ENCODE measurements at regions not wholly inside any gene's neighbourhood (a gene's known extent, or its start where the extent isn't known, plus 50 kb on each side); places are given as distances from the start of the nearest gene placed in this dataset.

DNA sequence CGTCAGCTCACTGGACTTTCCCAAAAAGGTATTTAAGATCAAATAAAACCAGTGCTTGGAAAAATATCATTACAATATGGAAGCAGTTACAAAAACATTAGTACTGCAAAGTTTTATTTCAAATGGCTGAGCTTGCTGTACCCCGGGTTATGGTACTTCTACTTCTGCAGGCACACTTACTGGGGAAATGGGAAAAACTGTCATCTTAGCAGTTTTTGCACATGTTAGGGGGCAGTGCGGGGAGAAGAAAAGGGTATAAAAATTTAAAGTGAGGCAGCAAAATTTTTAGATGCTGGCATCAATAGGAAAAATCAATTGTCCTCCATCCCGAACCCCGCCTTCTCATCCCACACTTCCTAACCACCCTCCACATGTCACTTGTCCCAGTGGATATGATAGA, 133.4 kb downstream of the ATG4C start:
- DNase-seq (ENCODE audit: extremely low read depth, low read depth, low spot score), result no peak

DNA sequence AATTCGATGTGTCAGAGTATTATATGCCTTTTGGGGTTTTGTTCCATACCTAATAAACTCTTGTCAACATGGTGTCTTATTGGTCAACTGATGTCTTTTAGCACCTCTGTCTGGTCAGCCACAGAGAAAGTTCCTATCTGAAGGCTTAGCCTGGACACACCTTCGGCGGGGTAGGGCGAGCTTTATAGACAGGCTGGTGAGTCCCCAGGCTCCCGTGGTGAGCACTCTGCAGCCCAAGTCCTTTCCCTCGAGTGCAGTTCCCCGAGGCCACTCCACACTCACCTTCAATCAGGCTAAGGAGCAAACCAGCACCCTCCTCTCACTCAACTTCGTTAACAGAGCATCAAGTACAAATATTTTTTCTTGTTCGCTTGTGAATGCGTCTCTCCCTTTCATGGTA, 133.9 kb downstream of the ATG4C start:
- DNase-seq (ENCODE audit: extremely low read depth, low read depth, low spot score), result no peak

DNA sequence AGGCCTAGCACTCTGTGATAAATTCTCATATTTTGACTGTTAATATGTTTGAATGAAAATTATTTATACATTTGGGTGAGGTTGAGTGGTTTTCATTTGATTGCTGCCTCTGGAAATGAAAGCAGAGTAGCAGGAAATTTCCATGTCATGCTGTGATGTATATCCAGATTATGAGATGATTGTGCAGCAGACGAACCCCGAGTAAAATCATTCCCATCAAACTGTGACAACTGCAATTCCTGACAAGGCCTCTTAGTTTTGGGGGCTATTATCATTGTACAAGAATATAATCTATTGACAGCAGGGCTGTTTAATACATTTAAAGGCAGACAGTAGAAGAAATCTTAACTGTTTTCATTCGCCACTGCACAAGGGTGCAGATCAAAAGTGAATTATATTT, 134.8 kb downstream of the ATG4C start:
- no peak for DNase-seq (ENCODE audit: extremely low read depth, low read depth, low spot score)

DNA sequence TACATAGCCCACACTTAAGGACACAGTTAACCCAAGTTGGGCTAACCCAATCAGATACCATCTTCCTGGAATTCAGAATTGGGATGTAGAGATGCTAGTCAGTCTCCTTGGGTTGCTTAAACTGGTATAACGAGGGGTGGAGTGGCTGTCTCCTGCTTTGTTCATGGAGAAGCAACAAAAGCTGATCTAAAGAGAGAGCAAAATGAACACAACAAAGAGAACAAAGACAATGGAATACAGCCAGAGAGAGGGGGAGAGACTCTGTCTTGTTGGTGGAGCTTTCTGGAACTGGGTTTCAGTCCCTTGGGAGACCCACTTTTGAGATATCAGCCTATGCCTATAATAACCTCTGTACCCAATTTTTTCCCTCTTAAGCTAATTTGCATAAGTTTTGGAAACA, 138.1 kb downstream of the ATG4C start:
- DNase-seq (ENCODE audit: extremely low read depth, low read depth, low spot score), result no peak

DNA sequence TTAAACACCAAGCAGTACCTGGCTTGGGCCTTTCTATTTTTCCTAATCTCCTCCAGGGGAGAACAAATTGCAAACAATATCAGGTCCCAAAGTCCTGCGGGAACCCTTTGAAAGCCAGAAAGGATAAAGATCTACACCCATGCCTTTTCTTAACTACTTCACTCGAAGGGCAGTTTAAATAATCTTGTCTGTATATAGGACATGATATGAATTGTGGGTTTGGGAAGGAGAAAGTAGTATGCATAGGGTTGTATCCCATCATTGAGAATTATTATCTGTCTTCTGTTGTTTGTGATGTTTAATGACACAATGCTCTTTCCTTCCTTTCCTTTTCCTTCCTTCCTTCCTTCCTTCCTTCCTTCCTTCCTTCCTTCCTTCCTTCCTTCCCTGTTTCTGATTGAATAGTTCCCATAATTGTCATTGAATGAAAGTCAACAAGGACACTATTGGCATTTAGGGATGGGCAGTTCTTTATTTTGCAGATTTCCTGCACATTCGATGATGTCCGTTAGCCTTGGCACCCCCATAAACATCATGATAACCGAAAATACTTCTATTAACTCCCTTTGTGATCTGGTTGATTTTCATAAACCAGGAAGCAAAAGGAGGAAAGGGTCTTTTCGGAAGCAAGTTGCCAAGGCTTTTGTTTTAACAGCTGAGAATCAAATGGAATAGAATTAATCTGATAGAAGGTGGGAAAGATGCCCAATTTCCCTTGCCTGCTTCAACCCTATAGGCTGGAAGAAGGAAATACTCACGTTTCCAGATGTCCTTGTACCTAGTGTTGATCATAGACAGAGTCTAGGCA, 141.3 kb downstream of the ATG4C start:
- DNase-seq (ENCODE audit: extremely low read depth, low read depth, low spot score), result no peak

DNA sequence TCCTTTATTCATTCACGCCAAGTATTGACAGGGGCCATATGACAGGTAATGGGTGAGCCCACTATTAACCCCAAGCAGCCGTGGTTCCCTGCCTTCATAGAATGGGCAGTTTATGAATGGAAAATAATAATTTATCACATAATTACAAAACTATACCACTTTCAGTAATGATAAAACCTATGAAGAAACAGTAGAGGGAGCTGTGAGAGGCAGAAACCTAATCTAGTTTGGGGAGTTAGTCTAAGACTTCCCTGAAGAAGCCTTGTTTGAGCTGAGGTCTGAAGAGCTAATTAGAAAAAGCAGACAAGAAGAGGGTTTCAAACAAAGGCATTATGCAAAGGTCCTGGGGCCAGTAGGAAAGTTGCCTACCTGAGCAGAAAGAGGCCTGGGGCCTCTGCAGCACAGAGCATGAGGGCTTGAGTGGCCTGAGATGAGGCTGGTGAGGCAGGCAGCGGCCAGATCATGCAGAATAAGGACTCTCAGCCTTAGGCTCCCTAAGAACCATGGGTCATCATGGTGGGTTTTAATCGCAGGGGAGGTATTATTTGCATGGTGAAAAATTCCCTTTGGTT, 142.8 kb downstream of the ATG4C start:
- DNase-seq (ENCODE audit: extremely low read depth, low read depth, low spot score), result no peak

DNA sequence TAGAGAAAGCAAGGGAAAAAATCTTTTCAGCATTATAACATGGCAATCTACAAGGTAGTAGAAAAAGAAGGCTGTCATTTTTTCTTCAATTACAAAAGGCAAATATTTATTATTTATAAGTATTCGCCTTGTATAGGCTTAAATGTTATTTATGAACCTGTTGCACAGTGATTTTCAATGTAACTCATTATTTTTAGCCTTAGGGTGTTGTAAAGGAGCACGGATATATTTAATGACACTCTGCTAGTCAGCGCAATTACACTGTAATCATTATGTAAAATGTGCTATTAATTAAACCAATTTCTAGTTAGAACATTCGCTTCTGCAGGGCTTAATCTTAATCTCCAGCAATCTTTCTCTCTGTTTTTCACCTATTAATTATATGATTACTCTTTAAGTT, 145.0 kb downstream of the ATG4C start:
- no peak for DNase-seq (ENCODE audit: extremely low read depth, low read depth, low spot score)

DNA sequence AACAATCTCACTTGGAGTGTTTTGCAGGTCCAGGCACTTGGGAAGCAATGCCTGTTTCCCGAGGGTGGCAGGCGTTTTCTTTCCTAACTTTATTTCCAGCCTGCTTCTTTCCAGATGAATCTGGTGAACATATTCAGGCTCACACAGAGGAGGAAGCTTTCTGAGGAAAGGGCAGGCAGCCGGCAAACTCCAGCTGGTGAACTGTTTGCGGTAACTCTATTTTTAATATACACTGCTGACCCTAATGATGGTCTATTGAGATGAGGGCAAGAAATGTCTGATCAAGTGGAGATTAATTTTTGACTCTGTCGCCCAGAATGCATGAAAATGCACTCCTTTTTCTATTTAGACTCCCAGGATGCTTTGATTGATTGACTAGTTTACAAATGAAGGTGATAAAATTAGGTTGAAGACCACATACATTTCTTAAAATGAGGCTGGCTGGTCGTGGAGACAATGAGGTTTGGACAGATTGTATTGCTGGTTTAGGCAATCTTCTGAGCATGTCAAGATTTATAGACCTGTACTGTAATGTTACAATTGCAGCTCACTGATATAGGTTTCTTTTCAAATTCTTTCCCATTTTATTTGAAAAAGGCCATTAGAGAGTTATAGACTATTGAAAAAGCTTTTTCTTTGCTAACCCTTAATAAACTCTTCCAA, 153.8 kb downstream of the ATG4C start:
- DNase-seq (ENCODE audit: extremely low read depth, low read depth, low spot score), result no peak

DNA sequence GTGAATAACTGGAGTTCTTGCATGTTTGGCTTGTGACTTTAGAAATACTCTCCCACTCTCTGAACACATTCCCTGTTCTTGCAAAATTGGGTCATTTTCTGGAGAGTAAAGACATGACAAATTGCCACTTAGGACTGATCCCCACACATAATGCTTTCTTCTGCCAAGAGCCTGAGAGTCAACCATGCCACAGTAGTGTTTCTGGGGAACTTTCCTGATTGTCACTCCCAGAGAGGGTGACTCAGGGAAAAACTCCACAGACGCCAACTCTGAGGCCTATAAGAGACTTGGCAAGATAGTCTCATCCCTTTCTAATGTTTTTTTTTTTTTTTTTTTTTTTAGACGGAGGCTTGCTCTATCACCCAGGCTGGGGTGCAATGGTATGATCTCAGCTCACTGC, 157.8 kb downstream of the ATG4C start:
- no peak for DNase-seq (ENCODE audit: extremely low read depth, low read depth, low spot score)

DNA sequence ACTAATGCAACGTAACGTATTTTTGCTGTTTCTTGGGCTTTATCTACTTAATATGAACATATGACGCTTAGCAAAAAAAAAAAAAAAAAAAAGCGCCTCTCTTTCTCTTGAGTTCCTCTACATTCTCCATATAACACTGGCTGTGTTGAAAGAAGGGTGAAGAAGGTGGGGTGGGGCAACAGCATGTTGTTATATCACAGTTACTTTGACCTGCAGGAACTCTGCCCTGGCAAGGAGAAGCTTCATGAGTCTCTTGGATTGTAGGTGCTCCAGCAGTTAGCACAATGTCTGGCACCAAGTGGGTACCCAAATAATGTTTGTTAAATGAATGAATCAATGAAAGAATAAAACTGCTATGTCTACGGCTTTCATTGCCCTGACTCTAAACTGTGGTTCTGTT, 162.6 kb downstream of the ATG4C start:
- no peak for DNase-seq (ENCODE audit: extremely low read depth, low read depth, low spot score)

DNA sequence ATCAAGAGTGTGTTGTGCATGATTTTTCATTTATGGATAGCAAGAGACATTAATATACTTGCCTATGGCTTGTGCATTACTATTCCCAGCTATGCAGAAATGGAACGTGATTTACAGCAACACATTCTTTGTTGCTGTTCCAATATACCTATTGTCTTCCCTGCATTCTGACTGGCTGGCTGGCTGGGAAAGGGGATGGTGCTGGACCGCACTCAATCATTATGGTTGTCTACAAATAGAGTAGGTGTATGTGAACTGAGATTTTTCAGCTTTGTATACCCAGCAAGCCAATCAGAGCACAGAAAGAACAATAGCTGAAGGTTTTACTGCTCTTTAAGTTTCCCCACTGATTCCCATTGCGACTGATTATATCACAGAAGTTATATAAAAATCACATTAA, 167.5 kb downstream of the ATG4C start:
- no peak for DNase-seq (ENCODE audit: extremely low read depth, low read depth, low spot score)

DNA sequence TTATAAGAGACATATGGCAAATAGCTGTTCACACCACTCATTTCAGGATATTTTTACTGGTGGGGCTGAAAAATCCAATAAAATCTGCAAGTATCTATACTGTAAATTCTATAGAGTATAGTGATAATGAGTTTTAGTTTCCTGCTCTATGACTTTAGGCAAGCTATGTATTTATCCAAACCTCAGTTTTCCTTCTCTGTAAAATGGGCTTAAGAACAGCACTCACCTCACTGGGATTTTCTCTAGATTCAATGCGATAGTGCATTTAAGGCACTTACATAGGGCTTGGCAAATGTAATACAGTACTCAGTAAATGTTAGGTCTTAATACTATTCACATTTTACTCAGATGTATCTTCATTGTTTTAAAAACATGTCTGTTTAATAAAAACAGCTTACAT, 168.7 kb downstream of the ATG4C start:
- DNase-seq (ENCODE audit: extremely low read depth, low read depth, low spot score), result no peak

DNA sequence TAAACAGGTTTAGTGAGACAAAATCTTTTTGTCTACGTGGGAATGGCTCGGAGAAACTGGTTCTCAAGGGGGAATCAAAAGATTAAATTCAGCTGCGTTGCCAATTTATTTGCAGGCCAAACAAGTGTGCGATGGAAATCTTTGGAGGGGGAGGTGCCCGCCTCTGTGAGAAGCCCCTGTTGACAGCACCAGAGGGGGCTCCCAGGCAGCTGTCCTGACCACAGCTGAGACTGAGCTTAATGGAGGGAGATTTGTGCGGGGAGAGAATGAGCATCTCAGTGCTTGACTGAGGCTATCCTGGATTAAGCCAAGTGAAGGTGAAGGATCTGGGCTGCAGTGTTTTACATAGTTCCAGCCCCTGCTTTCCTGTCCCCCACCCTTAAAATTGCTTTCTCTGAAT, 169.7 kb downstream of the ATG4C start:
- DNase-seq (ENCODE audit: extremely low read depth, low read depth, low spot score), result no peak

DNA sequence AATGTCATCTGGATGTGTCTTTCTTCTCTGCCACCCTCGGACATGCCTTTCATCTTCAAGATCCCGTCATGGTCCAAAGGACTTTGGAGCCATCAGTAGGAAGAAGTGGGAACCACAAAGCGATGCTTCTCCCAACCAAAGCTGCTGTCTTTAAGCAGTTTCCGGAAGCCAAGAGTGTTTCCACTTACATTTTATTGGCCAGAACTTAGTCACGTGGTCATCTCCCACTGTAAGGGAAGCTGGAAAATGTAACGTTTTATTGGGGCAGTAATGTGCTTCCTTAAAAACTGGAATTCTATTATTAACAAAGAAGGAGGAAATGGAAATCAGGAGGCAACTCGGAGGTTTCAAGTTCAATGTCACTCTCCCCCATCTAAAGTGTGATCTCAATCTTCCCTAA, 170.8 kb downstream of the ATG4C start:
- DNase-seq (ENCODE audit: extremely low read depth, low read depth, low spot score), result no peak

DNA sequence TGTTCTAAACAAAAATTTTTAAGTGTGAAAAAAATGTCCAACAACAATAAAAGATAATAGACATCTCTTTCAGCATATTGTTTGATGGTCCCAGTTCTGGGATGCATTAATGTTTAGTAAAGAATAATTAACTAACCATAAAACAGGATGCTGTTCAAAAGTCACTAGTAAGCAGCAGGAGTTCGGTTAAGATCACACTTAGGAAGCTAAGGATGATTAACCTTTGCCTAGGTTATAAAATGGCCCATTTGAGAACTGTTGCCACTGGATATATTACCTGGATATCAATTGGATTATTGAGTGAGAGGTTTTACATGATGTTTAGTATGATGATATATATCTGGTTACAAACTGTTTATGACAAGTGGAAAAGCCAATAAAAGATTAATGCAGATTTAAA, 171.7 kb downstream of the ATG4C start:
- no peak for DNase-seq (ENCODE audit: extremely low read depth, low read depth, low spot score)

DNA sequence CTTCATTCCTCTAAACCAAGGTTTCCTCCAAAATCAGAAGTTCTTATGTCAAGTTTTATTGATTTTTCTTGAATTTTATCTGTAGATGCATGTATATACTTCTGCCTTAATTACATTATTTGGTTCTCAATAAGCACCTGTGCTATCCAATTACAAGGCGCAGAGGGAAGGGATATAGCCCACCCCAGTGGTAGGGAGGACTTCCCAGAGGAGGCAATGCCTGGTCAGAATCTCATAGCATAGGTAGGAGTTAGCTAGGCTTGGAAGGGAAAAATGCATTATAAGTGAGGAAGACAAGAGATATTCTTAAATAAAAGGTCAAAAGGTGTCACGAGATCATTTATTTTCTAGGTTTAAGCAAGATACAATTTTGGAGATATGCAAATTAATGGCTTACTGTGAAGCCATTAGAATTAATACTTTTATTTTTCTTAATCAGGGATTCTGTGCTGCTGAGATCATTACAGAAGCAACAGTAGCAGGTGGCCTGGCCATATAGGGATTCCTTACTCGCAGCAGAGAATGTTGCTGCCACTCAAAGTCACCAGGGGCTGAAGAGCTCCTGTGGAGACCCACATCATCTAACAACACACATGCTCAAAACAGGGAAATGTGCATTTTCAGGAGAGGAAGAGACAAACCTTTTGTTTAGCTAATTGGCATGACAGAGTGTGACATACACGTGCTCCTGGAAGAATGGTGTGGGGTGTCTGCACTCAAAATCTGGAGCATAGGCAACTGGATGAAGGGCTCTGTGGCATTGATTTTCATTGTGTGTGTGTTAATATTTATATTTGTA, 178.3 kb downstream of the ATG4C start:
- DNase-seq (ENCODE audit: extremely low read depth, low read depth, low spot score), result no peak

DNA sequence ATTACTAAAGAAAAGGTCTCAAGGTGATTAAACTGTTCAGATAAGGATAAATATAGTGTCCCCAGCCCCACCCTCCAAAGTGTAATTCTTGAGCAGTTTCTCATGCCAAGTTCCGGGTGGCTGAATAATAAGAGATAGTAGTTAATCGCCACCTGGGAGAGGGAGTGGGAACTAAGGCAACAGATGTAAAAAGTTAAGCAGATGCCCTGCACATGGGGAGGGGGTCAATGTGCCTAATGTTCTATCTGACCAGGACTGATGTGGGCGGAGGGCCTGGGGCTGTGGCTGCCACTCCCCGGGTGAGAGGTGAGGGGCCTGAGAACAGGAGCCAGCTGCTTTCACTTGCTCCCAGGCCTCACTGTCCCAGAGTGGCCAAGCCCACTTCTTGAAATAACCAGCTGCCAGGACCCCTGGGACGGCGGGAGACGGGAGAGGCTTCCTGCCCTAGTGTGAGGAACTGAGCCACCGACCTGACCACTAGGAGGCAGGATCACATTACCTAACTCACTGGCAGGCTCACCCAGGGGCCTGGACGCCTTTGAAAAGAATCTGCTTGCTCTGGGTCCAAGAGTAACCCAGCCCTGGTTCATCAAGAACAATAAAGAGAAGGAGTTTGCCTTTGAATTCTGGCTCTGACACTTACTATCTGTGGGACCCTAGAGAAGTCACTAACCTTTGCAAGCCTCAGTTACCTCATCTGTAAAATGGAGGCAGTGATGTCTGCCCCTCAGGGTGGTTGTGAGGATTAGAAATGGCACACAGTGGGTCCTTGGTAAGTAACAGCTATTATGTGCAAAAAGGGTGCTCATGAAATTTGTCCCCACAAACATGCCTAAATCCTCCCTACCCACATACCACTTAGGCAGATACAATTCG, 179.2 kb downstream of the ATG4C start:
- no peak for DNase-seq (ENCODE audit: extremely low read depth, low read depth, low spot score)

DNA sequence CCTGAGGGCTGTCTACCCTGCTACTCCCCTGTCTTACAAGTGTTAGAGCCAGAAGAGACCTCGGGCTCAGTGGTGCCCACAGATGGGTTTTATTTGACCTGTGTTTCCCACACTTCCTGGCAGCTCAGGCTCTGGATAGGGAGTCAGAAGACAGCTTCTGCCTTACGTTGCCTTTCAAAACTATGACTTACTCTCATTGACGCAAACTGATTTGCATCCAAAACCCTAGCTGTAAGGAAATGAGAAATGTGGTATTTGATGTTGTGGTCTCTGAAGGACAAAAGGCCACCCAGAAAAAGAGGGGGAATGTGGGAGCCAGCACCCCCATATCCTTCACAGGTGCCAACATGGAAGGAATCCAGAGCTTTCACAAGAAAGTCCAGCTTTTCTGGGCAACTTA, 180.2 kb downstream of the ATG4C start:
- no peak for DNase-seq (ENCODE audit: extremely low read depth, low read depth, low spot score)

DNA sequence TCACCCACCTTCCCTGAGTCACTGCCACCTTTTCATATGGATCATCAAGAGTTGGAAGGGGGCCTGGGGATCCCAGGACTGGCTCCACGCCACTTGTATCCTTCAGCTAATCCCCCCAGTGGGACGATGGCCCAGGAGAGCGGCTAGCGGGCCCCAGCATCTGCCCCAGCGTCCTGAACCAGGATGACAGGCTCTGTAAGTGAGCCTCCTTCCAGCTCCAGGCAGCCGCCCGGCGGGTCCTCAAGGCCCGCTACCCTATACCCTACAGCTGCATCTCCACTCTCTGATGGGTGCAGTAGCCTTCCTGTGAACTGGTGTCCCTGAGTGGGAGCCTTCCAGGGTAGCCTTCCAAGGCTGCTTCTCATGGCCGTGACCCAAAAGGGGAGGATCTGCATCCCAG, 183.1 kb downstream of the ATG4C start:
- DNase-seq (ENCODE audit: extremely low read depth, low read depth, low spot score), result no peak

DNA sequence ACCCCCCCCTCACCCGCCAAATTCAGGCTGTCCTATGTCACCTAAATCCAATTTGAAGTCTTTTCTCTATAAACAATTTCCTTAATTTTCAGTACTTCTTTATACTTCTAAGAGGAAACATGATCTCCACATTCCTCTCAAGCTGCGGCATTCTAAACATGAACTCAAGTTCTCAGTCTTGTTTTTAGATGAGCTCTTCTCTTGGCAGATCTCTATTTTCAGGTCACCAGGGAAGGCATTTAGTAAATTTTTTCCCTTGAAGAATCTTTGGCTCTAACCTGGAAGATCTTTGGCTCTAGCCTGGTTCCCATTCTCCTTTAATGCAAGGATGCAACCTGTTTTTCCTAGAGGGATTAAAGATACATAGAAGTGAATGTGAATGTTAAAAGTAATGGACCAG, 193.4 kb downstream of the ATG4C start:
- DNase-seq (ENCODE audit: extremely low read depth, low read depth, low spot score), result no peak

DNA sequence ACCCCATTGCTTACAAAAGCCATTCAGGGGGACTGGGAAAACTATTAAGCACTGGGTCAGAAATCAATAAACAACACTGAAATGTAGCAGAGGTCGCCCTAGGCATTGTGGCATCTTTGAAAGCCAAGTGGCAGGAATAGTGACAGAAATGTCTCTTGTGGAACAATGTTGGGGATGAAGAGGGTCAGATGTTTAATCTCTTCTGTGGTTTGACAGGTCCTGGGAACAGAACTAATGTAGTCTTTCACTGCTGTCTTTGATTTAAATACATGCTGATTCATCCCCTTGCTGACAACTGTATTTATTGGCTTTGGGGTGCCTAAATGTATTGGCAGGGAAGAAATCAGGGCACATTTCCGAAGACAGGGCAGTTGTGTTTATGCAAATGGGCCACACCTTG, 194.8 kb downstream of the ATG4C start:
- DNase-seq (ENCODE audit: extremely low read depth, low read depth, low spot score), result no peak

Measured in glomerular endothelial cell (primary cell).